ENCODE measurements at regions not wholly inside any gene's neighbourhood (a gene's known extent, or its start where the extent isn't known, plus 50 kb on each side); places are given as distances from the start of the nearest gene placed in this dataset.

DNA sequence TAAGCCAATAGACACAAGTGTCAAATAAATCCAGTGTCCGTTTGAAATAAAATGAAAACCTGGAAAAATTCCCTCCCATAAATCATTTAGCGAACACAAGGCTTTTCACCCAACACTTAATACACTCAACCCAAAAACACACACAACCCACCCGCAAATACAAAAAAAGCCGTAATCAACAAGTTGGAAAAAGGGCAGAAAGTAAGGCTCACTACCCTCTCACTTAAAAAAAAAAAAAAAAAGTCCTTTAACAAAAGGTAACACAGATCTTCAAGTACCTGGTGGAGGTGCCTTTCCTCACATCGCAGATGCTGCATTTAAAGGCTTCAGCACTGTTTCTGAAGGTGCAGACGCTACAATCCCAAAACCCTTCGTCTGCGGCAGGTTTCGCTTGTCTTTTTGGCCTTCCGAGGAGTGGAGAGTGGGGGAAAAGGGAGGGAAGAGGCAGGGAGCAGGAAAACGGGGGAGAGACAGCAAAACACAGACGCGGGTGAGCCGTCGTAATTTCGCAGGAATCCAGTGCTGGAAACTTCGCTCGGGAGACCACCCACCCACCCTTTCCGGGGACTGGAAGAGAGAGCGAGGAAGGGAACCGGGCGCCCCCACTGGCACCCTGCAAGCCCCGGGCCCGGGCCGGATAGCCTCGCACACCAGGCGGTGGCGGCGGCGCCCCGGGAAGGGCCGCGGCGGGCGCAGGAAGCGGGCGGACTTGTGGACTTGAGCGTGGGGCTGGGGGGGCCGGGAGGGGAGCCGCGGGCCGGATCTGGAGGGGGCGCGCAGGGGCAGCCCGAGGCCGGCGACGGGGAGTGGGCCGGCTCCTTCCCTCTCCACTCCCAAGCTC is 401.8 kb downstream of the SHQ1 start, which contains the start of gene RYBP:
Gene RYBP, minus strand, starts transcription at position 404 of the 841 bp plus-strand sequence.
- H3K27me3 ChIP-seq = no peaks in the 10 kb centered on the region
- H3K36me3 ChIP-seq = no peaks in the 10 kb centered on the region
- no peaks in the 10 kb centered on the region for H3K9me3 ChIP-seq
- H3K4me3 ChIP-seq = peak within 1 kb of the TSS; percentile 75 to 94
- peaks cover 3 to 13% of the 10 kb centered on the region in 2 donors for H3K4me1 ChIP-seq
- DNase-seq = no peak
- intact Hi-C loops (cut with DNase I; ENCODE audit: low total_unique reads) = no loop called here
- H3K27ac ChIP-seq = peak within 1 kb of the TSS; percentile 92 to 95
- TF ChIP-seq CTCF (IDR thresholded peaks at IDR 0.05) = no peak
- no peak for TF ChIP-seq POLR2A (IDR thresholded peaks at IDR 0.05)

DNA sequence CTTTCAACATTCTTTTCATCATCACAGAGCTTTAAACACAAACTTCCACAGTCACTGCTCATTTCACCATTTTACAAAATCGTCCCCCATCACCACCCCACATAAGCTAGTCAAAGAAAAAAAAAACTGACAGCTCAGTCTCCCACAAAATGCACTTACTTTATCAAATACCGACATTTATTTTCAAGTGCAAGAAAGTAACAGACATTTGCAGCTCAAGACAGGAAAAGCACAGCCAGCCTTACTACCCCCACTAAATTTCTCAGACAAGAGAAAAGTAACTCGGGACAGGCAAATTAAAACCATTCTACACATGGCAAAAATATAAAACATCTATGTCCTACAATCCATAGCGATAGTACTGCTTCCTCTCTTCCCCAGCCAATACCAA is 402.4 kb downstream of the SHQ1 start:
- intact Hi-C loops (cut with DNase I; ENCODE audit: low total_unique reads) = no loop called here
- Histone ChIP-seq H3K27ac (peak overlapping the region; percentile 92 to 95), H3K27me3 (no peaks in the 10 kb centered on the region), H3K9me3 (no peaks in the 10 kb centered on the region), H3K4me1 (peaks cover 3 to 13% of the 10 kb centered on the region in 2 donors), H3K36me3 (no peaks in the 10 kb centered on the region), H3K4me3 (peak overlapping the region; percentile 75 to 94)
- TF ChIP-seq CTCF (IDR thresholded peaks at IDR 0.05) (no peak), POLR2A (IDR thresholded peaks at IDR 0.05) (no peak)
- no peak for DNase-seq

- intact Hi-C loops (cut with DNase I; ENCODE audit: low total_unique reads) = no loop called here
- no peak for TF ChIP-seq POLR2A (IDR thresholded peaks at IDR 0.05)
- TF ChIP-seq CTCF (IDR thresholded peaks at IDR 0.05) = no peak
- H3K27me3 ChIP-seq = no peaks in the 10 kb centered on the region
- no peak for DNase-seq
- no peak overlapping the region for H3K4me3 ChIP-seq
- no peaks in the 10 kb centered on the region for H3K36me3 ChIP-seq
- peak overlapping the region in 1 of 2 donors; percentile 95 for H3K27ac ChIP-seq
- no peaks in the 10 kb centered on the region for H3K9me3 ChIP-seq
- peaks cover 3 to 13% of the 10 kb centered on the region in 2 donors for H3K4me1 ChIP-seq
These were observed 403.5 kb downstream of the SHQ1 start for GRCh38 chr3:72444656-72445223.

GRCh38 chr3:72442759-72443158 is 405.5 kb downstream of the SHQ1 start:
- Histone ChIP-seq H3K27ac (no peak overlapping the region), H3K36me3 (no peaks in the 10 kb centered on the region), H3K27me3 (no peaks in the 10 kb centered on the region), H3K4me3 (no peak overlapping the region), H3K9me3 (no peaks in the 10 kb centered on the region), H3K4me1 (peaks cover 3 to 13% of the 10 kb centered on the region in 2 donors)
- no peak for DNase-seq
- TF ChIP-seq POLR2A (IDR thresholded peaks at IDR 0.05) (no peak), CTCF (IDR thresholded peaks at IDR 0.05) (no peak)
- intact Hi-C loops (cut with DNase I; ENCODE audit: low total_unique reads) = no loop called here
